ENCODE measurements at regions not wholly inside any gene's neighbourhood (a gene's known extent, or its start where the extent isn't known, plus 50 kb on each side); places are given as distances from the start of the nearest gene placed in this dataset.

GRCh38 chr4:133668061-133668851 lies 519.2 kb downstream of the PCDH10 start:
- CTCF ChIA-PET = no interaction called here
- H3K27ac Mint-ChIP-seq = no peak overlapping the region
- no peak for ATAC-seq
- H3K36me3 Mint-ChIP-seq (ENCODE audit: low read depth) = no peaks in the 10 kb centered on the region
- no peaks in the 10 kb centered on the region for H3K27me3 Mint-ChIP-seq (ENCODE audit: low read depth)
- H3K4me3 Mint-ChIP-seq = no peak overlapping the region
- POLR2A ChIA-PET = no interaction called here
- H3K9me3 Mint-ChIP-seq (ENCODE audit: insufficient read depth) = peaks cover 6% of the 10 kb centered on the region
- no peaks in the 10 kb centered on the region for H3K4me1 Mint-ChIP-seq (ENCODE audit: low read depth)
- DNase-seq = no peak

DNA sequence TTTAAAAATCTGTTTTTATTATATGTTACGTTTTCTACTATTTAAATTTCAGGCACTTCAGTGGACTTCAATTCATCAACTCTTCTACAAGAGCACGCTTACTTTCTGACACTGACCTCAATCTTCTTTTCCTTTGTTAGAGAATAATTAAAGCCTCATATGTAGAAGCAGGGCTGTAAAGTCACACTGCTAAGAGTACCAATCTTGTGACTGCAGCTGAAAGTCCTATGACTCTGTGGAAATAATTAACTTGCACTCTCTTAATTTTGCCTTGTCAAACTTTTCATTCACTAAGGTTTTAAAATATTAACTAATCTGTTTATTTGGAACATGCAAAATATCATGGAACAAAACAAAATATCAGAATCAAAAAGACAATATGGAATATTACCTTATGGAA lies 498.1 kb downstream of the PCDH10 start:
- ChIA-PET POLR2A (no interaction called here), CTCF (no interaction called here)
- no peaks in the 10 kb centered on the region for H3K9me3 Mint-ChIP-seq (ENCODE audit: insufficient read depth)
- no peaks in the 10 kb centered on the region for H3K27me3 Mint-ChIP-seq (ENCODE audit: low read depth)
- no peak overlapping the region for H3K4me3 Mint-ChIP-seq
- H3K27ac Mint-ChIP-seq = no peak overlapping the region
- H3K4me1 Mint-ChIP-seq (ENCODE audit: low read depth) = no peaks in the 10 kb centered on the region
- no peak for DNase-seq
- no peaks in the 10 kb centered on the region for H3K36me3 Mint-ChIP-seq (ENCODE audit: low read depth)
- ATAC-seq = no peak

- no peaks in the 10 kb centered on the region for H3K36me3 Mint-ChIP-seq (ENCODE audit: low read depth)
- DNase-seq = no peak
- no peaks in the 10 kb centered on the region for H3K27me3 Mint-ChIP-seq (ENCODE audit: low read depth)
- H3K4me1 Mint-ChIP-seq (ENCODE audit: low read depth) = no peaks in the 10 kb centered on the region
- no peak for ATAC-seq
- H3K9me3 Mint-ChIP-seq (ENCODE audit: insufficient read depth) = no peaks in the 10 kb centered on the region
- H3K27ac Mint-ChIP-seq = no peak overlapping the region
- no peak overlapping the region for H3K4me3 Mint-ChIP-seq
- ChIA-PET POLR2A (no interaction called here), CTCF (no interaction called here)
Observed at GRCh38 chr4:133641191-133641590, 492.1 kb downstream of the PCDH10 start.

DNA sequence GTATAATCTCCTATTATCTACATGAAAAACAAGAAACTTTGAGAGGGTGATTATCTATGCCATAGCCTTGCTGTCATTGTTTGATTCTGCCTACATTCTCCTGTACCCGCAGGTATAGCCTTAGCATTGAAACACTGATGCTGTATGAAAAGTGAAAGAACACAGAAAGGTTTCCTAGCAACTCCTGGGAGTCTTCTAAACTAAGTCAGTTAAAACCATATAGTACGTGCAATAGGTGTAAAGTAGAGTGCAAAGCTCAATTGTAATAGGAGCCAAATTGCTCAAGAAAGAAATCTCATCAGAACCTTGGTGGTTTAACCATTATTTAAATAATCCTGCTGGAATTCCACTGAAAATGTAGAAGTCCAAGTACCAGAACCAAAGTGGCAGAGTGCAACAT lies 489.7 kb downstream of the PCDH10 start:
- Mint-ChIP-seq H3K27me3 (ENCODE audit: low read depth) (no peaks in the 10 kb centered on the region), H3K4me1 (ENCODE audit: low read depth) (no peaks in the 10 kb centered on the region), H3K36me3 (ENCODE audit: low read depth) (no peaks in the 10 kb centered on the region), H3K4me3 (no peak overlapping the region), H3K9me3 (ENCODE audit: insufficient read depth) (peaks cover 7% of the 10 kb centered on the region), H3K27ac (no peak overlapping the region)
- ChIA-PET CTCF (no interaction called here), POLR2A (no interaction called here)
- no peak for DNase-seq
- no peak for ATAC-seq

DNA sequence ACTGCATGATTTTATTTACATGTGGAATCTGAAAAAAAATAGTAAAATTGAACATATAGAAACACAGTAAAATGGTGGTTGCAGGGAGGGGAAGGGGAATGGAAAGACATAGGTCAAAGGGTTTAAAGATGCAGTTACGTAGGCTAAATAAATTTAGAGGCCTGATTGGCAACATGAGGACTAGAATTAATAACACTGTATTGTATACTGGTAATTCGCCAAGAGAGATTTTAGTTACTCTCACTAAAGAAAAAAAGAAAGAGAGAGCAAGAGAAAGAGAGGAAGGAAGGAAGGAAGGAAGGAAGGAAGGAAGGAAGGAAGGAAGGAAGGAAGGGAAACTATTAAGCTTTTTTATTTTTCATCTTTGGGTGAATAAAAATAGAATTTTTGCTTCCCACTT lies 488.1 kb downstream of the PCDH10 start:
- H3K27ac Mint-ChIP-seq = no peak overlapping the region
- H3K4me3 Mint-ChIP-seq = no peak overlapping the region
- peaks cover 9% of the 10 kb centered on the region for H3K9me3 Mint-ChIP-seq (ENCODE audit: insufficient read depth)
- H3K27me3 Mint-ChIP-seq (ENCODE audit: low read depth) = no peaks in the 10 kb centered on the region
- H3K4me1 Mint-ChIP-seq (ENCODE audit: low read depth) = no peaks in the 10 kb centered on the region
- ATAC-seq (no peak), DNase-seq (no peak)
- H3K36me3 Mint-ChIP-seq (ENCODE audit: low read depth) = no peaks in the 10 kb centered on the region
- ChIA-PET POLR2A (no interaction called here), CTCF (no interaction called here)

GRCh38 chr4:133624744-133625143 lies 475.6 kb downstream of the PCDH10 start:
- Mint-ChIP-seq H3K4me1 (ENCODE audit: low read depth) (no peaks in the 10 kb centered on the region), H3K27me3 (ENCODE audit: low read depth) (no peaks in the 10 kb centered on the region), H3K27ac (no peak overlapping the region), H3K36me3 (ENCODE audit: low read depth) (no peaks in the 10 kb centered on the region), H3K9me3 (ENCODE audit: insufficient read depth) (no peaks in the 10 kb centered on the region), H3K4me3 (no peak overlapping the region)
- DNase-seq (no peak), ATAC-seq (no peak)
- ChIA-PET CTCF (no interaction called here), POLR2A (no interaction called here)

DNA sequence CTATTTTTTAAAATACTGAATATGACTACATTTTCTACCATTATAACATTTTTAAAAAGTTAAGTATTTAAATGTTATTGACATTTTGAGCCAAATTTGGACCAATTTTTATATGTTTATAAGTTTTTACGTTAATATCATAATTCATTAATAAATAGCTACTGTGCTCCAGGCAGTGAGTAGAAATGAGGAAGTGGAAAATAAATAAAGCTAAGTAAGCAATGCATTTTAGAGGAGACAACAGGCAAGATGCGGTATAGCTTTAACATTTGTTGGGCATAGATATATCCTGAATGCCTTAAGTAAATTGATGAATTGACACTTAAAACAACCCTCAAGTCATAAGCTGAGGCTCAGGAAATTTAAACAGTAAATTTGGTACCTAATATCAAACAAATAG lies 474.8 kb downstream of the PCDH10 start:
- DNase-seq (no peak), ATAC-seq (no peak)
- H3K27me3 Mint-ChIP-seq (ENCODE audit: low read depth) = no peaks in the 10 kb centered on the region
- POLR2A ChIA-PET = no interaction called here
- H3K9me3 Mint-ChIP-seq (ENCODE audit: insufficient read depth) = no peaks in the 10 kb centered on the region
- CTCF ChIA-PET = no interaction called here
- no peaks in the 10 kb centered on the region for H3K4me1 Mint-ChIP-seq (ENCODE audit: low read depth)
- H3K36me3 Mint-ChIP-seq (ENCODE audit: low read depth) = no peaks in the 10 kb centered on the region
- H3K27ac Mint-ChIP-seq = no peak overlapping the region
- H3K4me3 Mint-ChIP-seq = no peak overlapping the region

- CTCF ChIA-PET = no interaction called here
- H3K4me3 Mint-ChIP-seq = no peak overlapping the region
- no peaks in the 10 kb centered on the region for H3K9me3 Mint-ChIP-seq (ENCODE audit: insufficient read depth)
- no peak overlapping the region for H3K27ac Mint-ChIP-seq
- no peaks in the 10 kb centered on the region for H3K27me3 Mint-ChIP-seq (ENCODE audit: low read depth)
- POLR2A ChIA-PET = no interaction called here
- H3K36me3 Mint-ChIP-seq (ENCODE audit: low read depth) = no peaks in the 10 kb centered on the region
- no peaks in the 10 kb centered on the region for H3K4me1 Mint-ChIP-seq (ENCODE audit: low read depth)
- DNase-seq = no peak
- ATAC-seq = no peak
Observed at GRCh38 chr4:133621628-133622027, 472.5 kb downstream of the PCDH10 start.

DNA sequence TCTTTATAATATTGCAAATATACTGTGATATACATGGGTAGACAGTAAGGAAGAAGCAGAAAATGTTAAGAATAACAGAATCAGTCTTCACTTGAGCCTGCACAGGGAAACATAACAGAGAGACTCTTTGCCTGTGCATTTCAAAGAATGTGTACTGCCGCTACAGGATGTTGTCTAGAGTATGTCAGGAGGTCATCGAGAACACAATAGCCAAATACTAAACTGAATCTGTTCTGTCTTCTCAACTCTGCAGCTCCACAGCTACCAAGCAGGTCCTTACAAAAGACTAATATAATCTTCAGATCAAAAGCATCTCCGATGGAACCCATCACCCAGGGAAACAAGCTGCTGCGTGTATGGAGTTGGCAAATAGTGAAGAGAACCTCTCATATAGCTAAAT lies 471.5 kb downstream of the PCDH10 start:
- Mint-ChIP-seq H3K9me3 (ENCODE audit: insufficient read depth) (no peaks in the 10 kb centered on the region), H3K36me3 (ENCODE audit: low read depth) (no peaks in the 10 kb centered on the region), H3K4me3 (no peak overlapping the region), H3K4me1 (ENCODE audit: low read depth) (no peaks in the 10 kb centered on the region), H3K27me3 (ENCODE audit: low read depth) (no peaks in the 10 kb centered on the region), H3K27ac (no peak overlapping the region)
- ChIA-PET POLR2A (no interaction called here), CTCF (no interaction called here)
- DNase-seq = no peak
- ATAC-seq = no peak

- H3K27ac Mint-ChIP-seq = no peak overlapping the region
- H3K4me1 Mint-ChIP-seq (ENCODE audit: low read depth) = no peaks in the 10 kb centered on the region
- ChIA-PET CTCF (no interaction called here), POLR2A (no interaction called here)
- DNase-seq (no peak), ATAC-seq (no peak)
- no peak overlapping the region for H3K4me3 Mint-ChIP-seq
- no peaks in the 10 kb centered on the region for H3K27me3 Mint-ChIP-seq (ENCODE audit: low read depth)
- no peaks in the 10 kb centered on the region for H3K36me3 Mint-ChIP-seq (ENCODE audit: low read depth)
- H3K9me3 Mint-ChIP-seq (ENCODE audit: insufficient read depth) = no peaks in the 10 kb centered on the region
Observed at GRCh38 chr4:133618963-133619362, 469.9 kb downstream of the PCDH10 start.

GRCh38 chr4:133600008-133600407 lies 450.9 kb downstream of the PCDH10 start:
- no peaks in the 10 kb centered on the region for H3K36me3 Mint-ChIP-seq (ENCODE audit: low read depth)
- H3K27me3 Mint-ChIP-seq (ENCODE audit: low read depth) = no peaks in the 10 kb centered on the region
- ChIA-PET POLR2A (no interaction called here), CTCF (no interaction called here)
- DNase-seq = no peak
- peaks cover 7% of the 10 kb centered on the region for H3K9me3 Mint-ChIP-seq (ENCODE audit: insufficient read depth)
- no peaks in the 10 kb centered on the region for H3K4me1 Mint-ChIP-seq (ENCODE audit: low read depth)
- no peak for ATAC-seq
- H3K4me3 Mint-ChIP-seq = no peak overlapping the region
- H3K27ac Mint-ChIP-seq = no peak overlapping the region

DNA sequence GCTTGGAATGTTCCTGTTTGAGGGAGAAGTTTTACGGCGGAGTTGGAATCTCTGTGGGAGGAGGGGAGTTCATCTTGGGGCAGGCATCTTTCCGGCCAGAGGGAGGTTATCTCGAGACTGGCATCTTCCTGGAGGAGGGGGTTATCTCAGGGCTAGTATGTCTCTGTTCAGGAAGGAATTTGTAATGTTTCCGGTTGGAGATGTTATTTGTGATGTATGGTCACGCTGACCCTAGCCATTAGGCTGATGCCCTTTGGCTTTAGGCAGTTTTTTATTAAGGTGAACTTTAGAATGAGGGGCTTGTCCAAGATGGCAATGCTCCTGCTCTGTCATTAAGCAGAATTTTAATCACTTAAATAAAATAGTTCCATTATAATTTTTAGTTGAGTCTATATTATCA lies 449.7 kb downstream of the PCDH10 start:
- H3K9me3 Mint-ChIP-seq (ENCODE audit: insufficient read depth) = peaks cover 7% of the 10 kb centered on the region
- no peaks in the 10 kb centered on the region for H3K36me3 Mint-ChIP-seq (ENCODE audit: low read depth)
- H3K4me1 Mint-ChIP-seq (ENCODE audit: low read depth) = no peaks in the 10 kb centered on the region
- POLR2A ChIA-PET = no interaction called here
- no peaks in the 10 kb centered on the region for H3K27me3 Mint-ChIP-seq (ENCODE audit: low read depth)
- no peak overlapping the region for H3K4me3 Mint-ChIP-seq
- H3K27ac Mint-ChIP-seq = no peak overlapping the region
- DNase-seq (no peak), ATAC-seq (no peak)
- CTCF ChIA-PET = no interaction called here

- no peaks in the 10 kb centered on the region for H3K27me3 Mint-ChIP-seq (ENCODE audit: low read depth)
- CTCF ChIA-PET = no interaction called here
- H3K36me3 Mint-ChIP-seq (ENCODE audit: low read depth) = no peaks in the 10 kb centered on the region
- POLR2A ChIA-PET = no interaction called here
- H3K4me1 Mint-ChIP-seq (ENCODE audit: low read depth) = no peaks in the 10 kb centered on the region
- DNase-seq = no peak
- no peak overlapping the region for H3K4me3 Mint-ChIP-seq
- H3K9me3 Mint-ChIP-seq (ENCODE audit: insufficient read depth) = no peaks in the 10 kb centered on the region
- no peak for ATAC-seq
- H3K27ac Mint-ChIP-seq = no peak overlapping the region
Observed at GRCh38 chr4:133597251-133597650, 448.2 kb downstream of the PCDH10 start.

Measured in activated CD8-positive, alpha-beta T cell treated with anti-CD3 and anti-CD28 coated beads, Interleukin-2, amount 10 ng/mL, durations not matched to agents 7 days and 5 days (primary cell).